Fibroblast of pulmonary artery (primary cell): ENCODE measurements at regions not wholly inside any gene's neighbourhood (a gene's known extent, or its start where the extent isn't known, plus 50 kb on each side); places are given as distances from the start of the nearest gene placed in this dataset.

Experiments
- DNase-seq: peaks from one replicate; pipeline ENCODE4 v3.0.0-alpha.2; 2010; ENCODE audit warnings: low read depth
- H3K4me3 ChIP-seq: replicated peaks from 2 replicates; pipeline ENCODE4 v1.5.1; 2011; ENCODE audit warnings: low read depth, mild to moderate bottlenecking, control low read depth, low read length, moderate library complexity
- TF ChIP-seq, protein P1 (sequence below): IDR thresholded peaks from 2 replicates; pipeline ENCODE4 v1.5.1; 2011; ENCODE audit warnings: mild to moderate bottlenecking, control low read depth, low read length, inconsistent platforms; ENCODE audit errors: missing control alignments

DNA sequence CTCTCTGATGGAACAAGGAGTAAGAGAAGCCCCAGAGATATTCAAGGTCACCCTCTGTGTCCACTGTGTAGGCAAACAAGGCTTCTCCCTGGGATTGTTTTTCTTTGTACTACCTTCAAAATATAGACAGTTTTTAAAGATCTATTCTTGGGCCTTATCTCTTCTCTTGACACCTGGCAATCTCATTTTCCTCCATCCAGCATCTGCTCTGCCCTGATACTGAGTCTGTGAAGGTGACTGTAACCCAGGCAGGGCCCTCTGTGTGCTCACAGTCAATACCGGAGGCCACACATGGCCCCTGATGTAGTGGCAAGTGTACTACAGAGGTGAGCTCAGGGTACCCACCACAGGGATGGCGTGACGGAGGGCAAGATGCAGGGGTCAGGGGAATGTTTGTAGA lies 221.1 kb downstream of the SNX10 start:
- no peak for DNase-seq
- TF ChIP-seq, protein P1, sequence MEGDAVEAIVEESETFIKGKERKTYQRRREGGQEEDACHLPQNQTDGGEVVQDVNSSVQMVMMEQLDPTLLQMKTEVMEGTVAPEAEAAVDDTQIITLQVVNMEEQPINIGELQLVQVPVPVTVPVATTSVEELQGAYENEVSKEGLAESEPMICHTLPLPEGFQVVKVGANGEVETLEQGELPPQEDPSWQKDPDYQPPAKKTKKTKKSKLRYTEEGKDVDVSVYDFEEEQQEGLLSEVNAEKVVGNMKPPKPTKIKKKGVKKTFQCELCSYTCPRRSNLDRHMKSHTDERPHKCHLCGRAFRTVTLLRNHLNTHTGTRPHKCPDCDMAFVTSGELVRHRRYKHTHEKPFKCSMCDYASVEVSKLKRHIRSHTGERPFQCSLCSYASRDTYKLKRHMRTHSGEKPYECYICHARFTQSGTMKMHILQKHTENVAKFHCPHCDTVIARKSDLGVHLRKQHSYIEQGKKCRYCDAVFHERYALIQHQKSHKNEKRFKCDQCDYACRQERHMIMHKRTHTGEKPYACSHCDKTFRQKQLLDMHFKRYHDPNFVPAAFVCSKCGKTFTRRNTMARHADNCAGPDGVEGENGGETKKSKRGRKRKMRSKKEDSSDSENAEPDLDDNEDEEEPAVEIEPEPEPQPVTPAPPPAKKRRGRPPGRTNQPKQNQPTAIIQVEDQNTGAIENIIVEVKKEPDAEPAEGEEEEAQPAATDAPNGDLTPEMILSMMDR, result no peak
- H3K4me3 ChIP-seq, result no peak overlapping the region

DNA sequence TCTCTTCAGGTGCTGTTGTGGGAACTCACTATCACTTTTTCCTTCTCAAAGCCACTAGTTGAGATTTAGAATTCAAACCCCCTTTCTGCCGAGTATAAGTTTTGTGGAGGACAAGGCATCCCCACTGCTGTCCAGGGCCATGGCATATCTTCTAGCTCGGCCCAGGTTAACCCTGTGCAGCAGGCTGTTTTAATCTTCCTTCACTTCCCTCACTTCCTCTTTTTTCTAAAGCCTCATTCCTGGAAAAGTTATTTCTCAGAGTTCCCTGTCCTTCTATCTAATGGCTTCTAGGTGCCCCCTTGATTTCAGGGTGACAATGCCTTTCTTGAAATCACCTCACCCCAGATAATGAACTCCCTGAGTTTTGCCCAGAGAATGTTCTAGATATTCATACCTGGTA lies 222.3 kb downstream of the SNX10 start:
- H3K4me3 ChIP-seq, result no peak overlapping the region
- TF ChIP-seq, protein P1, result no peak
- DNase-seq, result no peak

DNA sequence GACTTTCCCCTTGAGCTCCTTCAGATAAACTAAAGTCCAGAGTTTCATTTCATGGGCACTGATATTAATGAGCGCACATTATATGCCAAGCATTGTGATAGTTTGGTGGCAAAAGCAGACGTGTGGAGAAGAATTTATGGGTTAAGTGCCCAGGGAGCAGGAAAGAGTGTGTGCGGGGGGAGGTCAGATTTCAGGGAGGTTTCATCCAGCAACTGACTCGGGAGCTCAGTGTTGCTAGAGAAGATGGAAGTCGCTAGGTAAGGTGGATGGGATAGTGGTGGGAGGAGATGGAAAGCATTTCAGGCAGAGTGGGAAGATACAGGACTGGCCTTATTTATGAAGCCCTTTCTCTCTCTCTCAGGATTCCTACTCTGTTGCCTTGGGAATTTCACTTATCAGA lies 223.0 kb downstream of the SNX10 start:
- no peak for DNase-seq
- no peak overlapping the region for H3K4me3 ChIP-seq
- TF ChIP-seq, protein P1, result no peak

DNA sequence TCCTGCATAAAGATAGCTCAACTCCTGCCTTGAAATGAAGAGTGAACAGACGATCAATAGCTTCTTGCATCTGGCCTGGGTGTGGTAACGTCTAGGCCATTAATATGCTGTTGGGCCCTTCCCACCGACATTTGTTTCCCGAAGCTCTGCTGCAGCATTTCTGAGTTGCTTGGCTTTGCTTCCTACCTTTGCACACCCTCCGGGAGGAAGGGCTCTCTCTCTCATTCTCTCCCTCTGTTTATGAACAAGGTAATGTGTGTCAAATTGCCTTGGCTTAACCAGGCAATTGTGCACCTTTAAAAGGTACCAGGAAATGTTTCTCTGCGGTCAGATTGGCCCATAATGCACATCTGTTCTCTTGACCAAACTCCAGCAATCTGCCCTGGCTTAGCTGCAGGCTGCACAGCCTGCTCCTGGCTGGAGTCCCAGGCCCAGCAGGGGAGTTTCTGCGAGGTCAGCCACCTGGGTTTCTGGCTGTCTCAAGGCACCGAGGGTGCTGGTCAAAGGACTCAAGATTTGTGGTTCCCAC lies 223.7 kb downstream of the SNX10 start:
- TF ChIP-seq, protein P1, result no peak
- H3K4me3 ChIP-seq, result no peak overlapping the region
- DNase-seq, result no peak

DNA sequence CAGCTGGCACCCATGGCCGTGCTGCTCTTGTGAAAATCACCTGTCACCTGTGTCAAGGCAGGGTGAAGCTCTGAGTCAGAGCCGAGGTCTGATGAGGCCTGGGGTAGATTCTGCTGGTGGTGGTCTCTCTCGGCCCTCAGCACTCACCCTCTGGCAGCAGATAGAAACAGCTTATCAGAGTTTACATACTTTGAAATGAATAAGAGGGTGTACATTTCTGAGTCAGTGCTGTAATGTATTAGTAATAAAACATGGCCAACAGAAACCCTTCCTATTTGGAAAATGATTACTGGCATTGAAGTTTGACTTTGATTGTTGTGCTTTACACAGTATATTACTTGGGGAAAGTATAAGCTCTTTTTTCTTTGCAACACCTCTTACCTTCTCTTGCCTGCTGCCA lies 228.8 kb downstream of the SNX10 start:
- H3K4me3 ChIP-seq, result no peak overlapping the region
- TF ChIP-seq, protein P1, result no peak
- DNase-seq, result no peak

DNA sequence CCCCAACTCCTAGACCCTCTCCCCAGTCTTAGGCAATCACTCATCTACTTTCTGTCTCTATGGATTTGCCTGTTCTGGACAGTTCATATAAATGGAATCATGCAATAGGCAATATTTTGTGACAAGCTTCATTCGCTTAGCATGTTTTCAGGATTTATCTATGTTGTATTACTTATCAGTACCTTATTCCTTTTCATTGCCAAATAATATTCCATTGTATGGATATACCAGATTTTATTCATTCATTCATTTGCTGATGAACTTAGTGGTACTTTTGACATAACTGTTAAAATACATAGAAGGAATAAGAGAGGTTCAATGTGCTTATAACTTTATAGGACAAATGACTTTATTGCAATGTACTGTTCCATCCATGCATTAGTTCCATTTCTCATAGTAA lies 231.0 kb downstream of the SNX10 start:
- TF ChIP-seq, protein P1, result no peak
- no peak overlapping the region for H3K4me3 ChIP-seq
- DNase-seq, result no peak

DNA sequence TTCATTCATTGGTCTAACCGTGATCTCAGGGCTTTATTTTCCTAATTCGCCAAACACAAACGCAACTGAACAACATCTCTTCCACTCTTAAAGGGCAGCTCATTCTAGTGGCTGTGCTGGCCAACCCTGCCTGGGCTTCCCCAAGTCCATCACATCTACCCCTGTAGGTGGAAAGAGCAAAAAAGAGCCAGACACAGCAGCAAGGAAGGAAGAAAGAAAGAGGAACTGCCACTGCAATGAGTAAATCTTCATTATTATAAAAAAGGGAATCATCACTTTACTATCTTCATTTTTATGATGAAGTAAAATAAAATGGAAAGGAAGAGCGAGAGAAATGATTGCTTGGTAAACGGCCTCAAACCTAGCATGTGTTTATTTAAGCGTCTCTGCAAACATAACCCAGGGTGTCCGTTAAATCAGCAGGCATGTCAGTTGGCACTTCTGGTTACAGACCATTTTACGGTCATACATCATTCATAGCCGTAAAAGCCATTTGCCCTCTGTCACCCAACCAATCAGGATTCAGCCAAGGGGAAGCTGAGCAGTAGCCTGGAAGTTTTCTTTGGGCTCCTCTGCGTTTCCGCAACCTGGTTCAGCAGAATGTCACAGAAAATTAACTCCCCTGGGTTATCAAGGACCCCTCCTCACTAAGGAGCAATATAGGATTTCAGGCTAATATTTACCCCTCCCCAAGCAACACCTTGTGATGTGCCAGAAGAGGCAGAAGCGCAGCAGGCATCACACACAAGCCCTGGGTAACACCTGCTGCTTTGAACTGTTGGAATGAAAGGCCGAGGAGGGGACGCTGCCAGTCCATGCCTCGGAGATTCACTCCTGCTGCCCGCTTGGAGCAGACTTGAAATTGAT lies 234.0 kb downstream of the SNX10 start:
- H3K4me3 ChIP-seq, result no peak overlapping the region
- TF ChIP-seq, protein P1, result no peak
- DNase-seq, result no peak
